ENCODE measurements at regions not wholly inside any gene's neighbourhood (a gene's known extent, or its start where the extent isn't known, plus 50 kb on each side); places are given as distances from the start of the nearest gene placed in this dataset.

- H3K27me3 ChIP-seq (ENCODE audit: low read depth): no peaks in the 10 kb centered on the region
- no peak for TF ChIP-seq CTCF (IDR thresholded peaks at IDR 0.05)
- H3K4me3 ChIP-seq: no peak overlapping the region
- H3K36me3 ChIP-seq: no peaks in the 10 kb centered on the region
- no peak for ATAC-seq
- no peak overlapping the region for H3K27ac ChIP-seq
- no peaks in the 10 kb centered on the region for H3K9me3 ChIP-seq
- H3K4me1 ChIP-seq: no peaks in the 10 kb centered on the region
- intact Hi-C loops (cut with DNase I): no loop called here
- DNase-seq: no peak
Observed at GRCh38 chr5:2049876-2050275, 167.2 kb upstream of the IRX4 start.

DNA sequence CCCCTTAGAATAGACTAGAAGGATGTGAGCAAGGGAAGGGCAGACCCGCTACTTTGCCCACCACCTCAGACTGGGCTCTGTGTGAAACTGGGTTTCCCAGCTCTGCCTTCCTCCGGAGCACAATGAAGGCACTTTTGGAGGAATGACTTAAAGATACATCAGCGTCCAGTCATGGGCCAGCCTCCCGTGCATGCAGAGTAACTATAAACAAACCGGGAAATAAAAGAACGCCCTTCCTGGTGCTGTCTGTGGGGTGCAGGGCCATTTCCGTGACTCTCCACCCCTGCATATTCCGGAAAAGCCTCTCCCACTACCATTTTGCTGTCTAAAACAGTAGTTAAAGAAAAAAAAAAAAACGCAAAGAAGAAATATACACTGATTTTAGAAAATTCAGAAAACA lies 165.9 kb upstream of the IRX4 start:
- no peak for TF ChIP-seq CTCF (IDR thresholded peaks at IDR 0.05)
- ATAC-seq (no peak), DNase-seq (no peak)
- intact Hi-C loops (cut with DNase I): no loop called here
- Histone ChIP-seq H3K36me3 (no peaks in the 10 kb centered on the region), H3K27me3 (ENCODE audit: low read depth) (no peaks in the 10 kb centered on the region), H3K27ac (no peak overlapping the region), H3K9me3 (no peaks in the 10 kb centered on the region), H3K4me3 (no peak overlapping the region), H3K4me1 (no peaks in the 10 kb centered on the region)

DNA sequence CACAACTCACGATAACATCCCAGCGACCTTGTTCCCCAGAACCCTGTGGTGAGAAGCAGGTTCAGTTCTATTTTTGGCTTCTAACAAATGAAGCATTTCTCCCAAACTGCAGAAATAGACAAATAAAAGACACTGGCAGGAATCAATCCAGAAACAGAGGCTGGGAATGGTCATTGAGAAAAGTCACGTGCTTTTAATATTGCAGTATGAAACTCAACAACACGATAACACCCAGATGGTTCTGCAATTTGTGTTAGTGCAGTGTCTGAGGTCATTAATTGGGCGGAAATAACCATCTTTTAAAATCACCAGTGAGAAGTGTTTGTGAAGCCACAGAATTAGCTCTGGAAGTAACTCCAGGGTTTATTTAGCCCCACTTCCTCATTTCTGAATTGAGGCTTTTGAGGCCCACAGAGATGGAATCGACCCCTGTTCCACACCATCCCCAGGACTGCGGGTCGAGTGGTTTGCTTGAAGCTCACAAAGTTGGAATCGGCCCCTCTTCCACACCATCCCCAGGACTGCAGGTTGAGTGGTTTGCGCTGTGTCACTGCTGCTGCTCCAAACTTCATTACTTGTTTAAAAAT lies 164.7 kb upstream of the IRX4 start:
- TF ChIP-seq CTCF (IDR thresholded peaks at IDR 0.05): no peak
- intact Hi-C loops (cut with DNase I): no loop called here
- Histone ChIP-seq H3K36me3 (no peaks in the 10 kb centered on the region), H3K4me1 (no peaks in the 10 kb centered on the region), H3K9me3 (no peaks in the 10 kb centered on the region), H3K27ac (no peak overlapping the region), H3K27me3 (ENCODE audit: low read depth) (peaks cover 4% of the 10 kb centered on the region), H3K4me3 (no peak overlapping the region)
- ATAC-seq: no peak
- DNase-seq: no peak

DNA sequence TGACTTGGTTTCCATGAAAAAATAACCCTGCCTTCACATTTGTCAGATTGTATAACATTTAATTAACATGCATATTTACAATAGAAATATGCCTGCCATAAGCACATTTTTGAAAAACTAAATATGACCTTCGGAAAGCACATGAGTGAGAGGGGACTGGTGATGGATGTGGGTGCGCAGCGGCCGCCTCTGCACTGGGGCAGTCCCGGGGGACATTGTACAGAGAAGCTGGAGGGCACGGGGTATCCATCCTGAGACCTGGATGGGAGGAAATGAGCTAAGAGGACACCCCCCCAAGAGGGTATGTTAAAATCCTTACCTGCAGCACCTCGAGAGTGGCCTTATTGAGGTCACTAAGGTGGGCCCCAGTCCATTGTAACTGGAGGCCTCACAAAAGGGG lies 161.3 kb upstream of the IRX4 start:
- DNase-seq (no peak), ATAC-seq (no peak)
- Histone ChIP-seq H3K36me3 (no peaks in the 10 kb centered on the region), H3K27me3 (ENCODE audit: low read depth) (peaks cover 4% of the 10 kb centered on the region), H3K9me3 (no peaks in the 10 kb centered on the region), H3K4me1 (no peaks in the 10 kb centered on the region), H3K27ac (no peak overlapping the region), H3K4me3 (no peak overlapping the region)
- TF ChIP-seq CTCF (IDR thresholded peaks at IDR 0.05): no peak
- intact Hi-C loops (cut with DNase I): no loop called here

GRCh38 chr5:2039180-2039531 lies 156.4 kb upstream of the IRX4 start:
- intact Hi-C loops (cut with DNase I): no loop called here
- H3K4me3 ChIP-seq: no peak overlapping the region
- peaks cover 5% of the 10 kb centered on the region for H3K4me1 ChIP-seq
- no peaks in the 10 kb centered on the region for H3K36me3 ChIP-seq
- ATAC-seq (peak in 1 of 2 donors; percentile 25), DNase-seq (no peak)
- H3K27ac ChIP-seq: no peak overlapping the region
- H3K9me3 ChIP-seq: no peaks in the 10 kb centered on the region
- no peak for TF ChIP-seq CTCF (IDR thresholded peaks at IDR 0.05)
- peaks cover 13% of the 10 kb centered on the region for H3K27me3 ChIP-seq (ENCODE audit: low read depth)

Data from lower lobe of right lung (tissue), 2 donors.